Progenitor cell of endocrine pancreas (in vitro differentiated cells): ENCODE measurements at regions not wholly inside any gene's neighbourhood (a gene's known extent, or its start where the extent isn't known, plus 50 kb on each side); places are given as distances from the start of the nearest gene placed in this dataset.
A peak's percentile ranks its signal among the peaks of the same experiment; 100 is the strongest.

ENCODE experiments used
- DNase-seq: peaks from one replicate; pipeline ENCODE4 v3.0.0; 2021; ENCODE audit warnings: low spot score; ENCODE audit not compliant: unreplicated experiment
- H3K27ac Mint-ChIP-seq: 2 replicates; pipeline ENCODE4 v1.8.0; 2021; ENCODE audit warnings: mild to moderate bottlenecking, moderate library complexity, mixed read lengths
- H3K27me3 Mint-ChIP-seq: 2 replicates; pipeline ENCODE4 v1.8.0; 2021; ENCODE audit warnings: mixed read lengths
- H3K36me3 Mint-ChIP-seq: 2 replicates; pipeline ENCODE4 v1.8.0; 2022; ENCODE audit warnings: mixed read lengths; ENCODE audit not compliant: insufficient read depth
- H3K4me1 Mint-ChIP-seq: 2 replicates; pipeline ENCODE4 v1.8.0; 2021; ENCODE audit warnings: low read depth, mixed read lengths
- H3K4me3 Mint-ChIP-seq: 2 replicates; pipeline ENCODE4 v1.8.0; 2021; ENCODE audit warnings: low read depth, mild to moderate bottlenecking, moderate library complexity, mixed read lengths
- H3K9me3 Mint-ChIP-seq: 2 replicates; pipeline ENCODE4 v1.8.0; 2021; ENCODE audit warnings: low read depth, mixed read lengths
- CTCF ChIP-seq: fragments of 200-600 bp; sonication (generic); IDR thresholded peaks from one replicate; pipeline ENCODE4 v1.5.0; 2021; ENCODE audit warnings: antibody characterized with exemption, mild to moderate bottlenecking; ENCODE audit not compliant: unreplicated experiment

- H3K4me3 Mint-ChIP-seq: peak overlapping the region; percentile 4
- peaks cover 17% of the 10 kb centered on the region for H3K4me1 Mint-ChIP-seq
- H3K27me3 Mint-ChIP-seq: peaks cover 6% of the 10 kb centered on the region
- H3K27ac Mint-ChIP-seq: peak overlapping the region; percentile 50
- TF ChIP-seq CTCF: no peak
- DNase-seq: no peak
- no peaks in the 10 kb centered on the region for H3K36me3 Mint-ChIP-seq
- H3K9me3 Mint-ChIP-seq: peaks cover 10% of the 10 kb centered on the region
These were observed 52.8 kb upstream of the TGIF1 start for GRCh38 chr18:3397031-3397750.

GRCh38 chr18:3397786-3398185 is 52.2 kb upstream of the TGIF1 start:
- H3K4me3 Mint-ChIP-seq: no peak overlapping the region
- H3K4me1 Mint-ChIP-seq: peaks cover 17% of the 10 kb centered on the region
- no peak for TF ChIP-seq CTCF

More at GRCh38 chr18:3397786-3398185, 52.2 kb upstream of the TGIF1 start:
- DNase-seq: no peak
- Mint-ChIP-seq H3K27me3 (peaks cover 4% of the 10 kb centered on the region), H3K27ac (peak overlapping the region; percentile 45), H3K36me3 (no peaks in the 10 kb centered on the region), H3K9me3 (peaks cover 10% of the 10 kb centered on the region)
